NCI-H1105 treated with DMSO at 0.1 percent for 48 hours (cell line): ENCODE measurements at regions not wholly inside any gene's neighbourhood (a gene's known extent, or its start where the extent isn't known, plus 50 kb on each side); places are given as distances from the start of the nearest gene placed in this dataset.
"Not testable (repeated sequence)": the region's sequence is repeated elsewhere in the genome, so short reads cannot be mapped to it uniquely, and the experiment has no call there.

ENCODE experiments used
- DNase-seq: peaks from one replicate; lab custom pipeline; 2025; lab: John Stamatoyannopoulos, UW

- DNase-seq: no peak
Measured at GRCh38 chr7:4319280-4319679, 362.8 kb upstream of the FOXK1 start.

GRCh38 chr7:4325732-4326131 lies 356.4 kb upstream of the FOXK1 start:
- no peak for DNase-seq

- no peak for DNase-seq
Measured at GRCh38 chr7:4331711-4332110, 350.4 kb upstream of the FOXK1 start.

GRCh38 chr7:4338556-4338955 lies 343.5 kb upstream of the FOXK1 start:
- no peak for DNase-seq

- DNase-seq: no peak
Measured at GRCh38 chr7:4343272-4344247, 338.5 kb upstream of the FOXK1 start.

GRCh38 chr7:4345004-4345403 lies 337.1 kb upstream of the FOXK1 start:
- no peak for DNase-seq

GRCh38 chr7:4352069-4352468 lies 330.0 kb upstream of the FOXK1 start:
- no peak for DNase-seq

GRCh38 chr7:4361774-4362173 lies 320.3 kb upstream of the FOXK1 start:
- no peak for DNase-seq

- no peak for DNase-seq
Measured at GRCh38 chr7:4383584-4383983, 298.5 kb upstream of the FOXK1 start.

- DNase-seq: no peak
Measured at GRCh38 chr7:4386190-4386589, 295.9 kb upstream of the FOXK1 start.

- not testable (repeated sequence) for DNase-seq
Measured at GRCh38 chr7:4391103-4391502, 291.0 kb upstream of the FOXK1 start.

- DNase-seq: no peak
Measured at GRCh38 chr7:4394736-4395135, 287.4 kb upstream of the FOXK1 start.

- no peak for DNase-seq
Measured at GRCh38 chr7:4399121-4399520, 283.0 kb upstream of the FOXK1 start.

- no peak for DNase-seq
Measured at GRCh38 chr7:4399596-4399995, 282.5 kb upstream of the FOXK1 start.

- no peak for DNase-seq
Measured at GRCh38 chr7:4406288-4407058, 275.6 kb upstream of the FOXK1 start.

- no peak for DNase-seq
Measured at GRCh38 chr7:4409946-4410345, 272.1 kb upstream of the FOXK1 start.

- DNase-seq: peak; percentile 64
Measured at GRCh38 chr7:4416396-4417056, 265.6 kb upstream of the FOXK1 start.

GRCh38 chr7:4428526-4428925 lies 253.6 kb upstream of the FOXK1 start:
- DNase-seq: no peak

GRCh38 chr7:4430227-4430626 lies 251.9 kb upstream of the FOXK1 start:
- DNase-seq: no peak

GRCh38 chr7:4434306-4434705 lies 247.8 kb upstream of the FOXK1 start:
- no peak for DNase-seq

GRCh38 chr7:4436361-4436895 lies 245.7 kb upstream of the FOXK1 start:
- no peak for DNase-seq

- DNase-seq: no peak
Measured at GRCh38 chr7:4436936-4437335, 245.2 kb upstream of the FOXK1 start.
